ENCODE measurements at regions not wholly inside any gene's neighbourhood (a gene's known extent, or its start where the extent isn't known, plus 50 kb on each side); places are given as distances from the start of the nearest gene placed in this dataset.

DNA sequence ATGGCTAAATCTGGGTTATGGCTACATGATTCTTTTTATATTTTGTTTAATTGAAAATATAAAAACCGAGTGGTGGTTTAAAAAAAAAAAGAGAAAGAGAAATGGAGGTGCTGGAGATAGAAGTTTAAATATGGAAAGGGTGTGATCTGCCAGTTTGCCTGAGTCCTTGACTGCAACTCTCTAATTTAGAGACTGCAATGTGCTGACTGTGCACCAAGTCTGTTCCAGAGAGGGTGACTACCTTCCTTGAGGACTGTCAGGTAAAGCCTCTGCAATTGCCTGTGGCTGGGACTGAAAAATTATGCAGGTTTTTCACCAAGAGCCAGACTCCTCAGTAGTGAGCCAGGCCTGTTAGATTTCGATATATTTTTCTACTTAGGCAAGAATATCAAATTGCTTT, 1326.3 kb downstream of the BRINP3 start:
- H3K27me3 ChIP-seq (ENCODE audit: insufficient read depth, low read length): no peaks in the 10 kb centered on the region
- H3K27ac ChIP-seq (ENCODE audit: low read depth, low read length): no peak overlapping the region
- H3K23ac ChIP-seq (ENCODE audit: low read length): no peak overlapping the region
- H4K12ac ChIP-seq (ENCODE audit: low read depth, low read length): no peak overlapping the region
- H3K4ac ChIP-seq (ENCODE audit: low read depth, low read length): no peak overlapping the region
- no peaks in the 10 kb centered on the region for H3K36me3 ChIP-seq (ENCODE audit: control insufficient read depth in 1 of 2, insufficient read depth in 2 of 2, low read length in 2 of 2)
- H3K9me3 ChIP-seq (ENCODE audit: insufficient read depth, low read depth, low read length): no peaks in the 10 kb centered on the region
- H3K14ac ChIP-seq (ENCODE audit: low read length): no peak overlapping the region
- no peak for DNase-seq
- H3K4me1 ChIP-seq (ENCODE audit: control insufficient read depth in 1 of 2, insufficient read depth in 2 of 2, low read length in 2 of 2): no peaks in the 10 kb centered on the region
- no peak overlapping the region for H3K9ac ChIP-seq (ENCODE audit: low read length)
- no peak overlapping the region for H3K18ac ChIP-seq (ENCODE audit: low read length)
- WGBS (ENCODE audit: extremely low coverage, insufficient coverage, insufficient read length): no CpG with 5 or more reads among the region's 2 CpGs
- H4K91ac ChIP-seq (ENCODE audit: low read depth, low read length): no peak overlapping the region
- H2BK120ac ChIP-seq (ENCODE audit: insufficient read depth, low read length, poor library complexity): no peak overlapping the region
- H4K8ac ChIP-seq (ENCODE audit: low read depth, low read length): no peak overlapping the region
- H3K79me2 ChIP-seq (ENCODE audit: control insufficient read depth, insufficient read depth, low read length, poor library complexity): no peaks in the 10 kb centered on the region
- no peak overlapping the region for H2AFZ ChIP-seq (ENCODE audit: insufficient read depth, low read length, poor library complexity)
- no peak overlapping the region for H3K4me3 ChIP-seq (ENCODE audit: low read depth, low read length)
- H3K4me2 ChIP-seq (ENCODE audit: low read length): no peak overlapping the region
- no peak overlapping the region for H2BK5ac ChIP-seq (ENCODE audit: low read depth, low read length, poor library complexity)
- no peak overlapping the region for H2AK5ac ChIP-seq (ENCODE audit: low read length)
- H2BK12ac ChIP-seq (ENCODE audit: low read length): no peak overlapping the region
- no peaks in the 10 kb centered on the region for H3K79me1 ChIP-seq (ENCODE audit: low read length)

DNA sequence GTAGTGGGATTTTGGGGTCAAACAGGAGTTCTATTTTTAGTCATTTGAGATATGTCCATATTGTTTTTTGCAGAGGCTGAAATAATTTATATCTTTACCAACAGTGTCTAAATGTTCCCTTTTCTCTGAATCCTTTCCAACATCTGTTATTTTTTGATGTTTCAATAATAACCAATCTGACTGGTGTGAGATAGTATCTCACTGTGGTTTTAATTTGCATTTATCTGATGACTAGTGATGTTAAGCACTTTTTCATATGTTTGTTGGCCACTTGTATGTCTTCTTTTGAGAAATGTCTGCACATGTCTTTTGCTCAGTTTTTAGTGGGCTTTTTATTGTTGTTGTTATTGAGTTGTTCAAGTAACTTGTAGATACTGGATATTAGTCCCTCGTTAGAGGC, 1325.0 kb downstream of the BRINP3 start:
- H2AFZ ChIP-seq (ENCODE audit: insufficient read depth, low read length, poor library complexity): no peak overlapping the region
- H4K91ac ChIP-seq (ENCODE audit: low read depth, low read length): no peak overlapping the region
- no peaks in the 10 kb centered on the region for H3K4me1 ChIP-seq (ENCODE audit: control insufficient read depth in 1 of 2, insufficient read depth in 2 of 2, low read length in 2 of 2)
- DNase-seq: no peak
- H3K79me1 ChIP-seq (ENCODE audit: low read length): no peaks in the 10 kb centered on the region
- no peak overlapping the region for H2AK5ac ChIP-seq (ENCODE audit: low read length)
- no peaks in the 10 kb centered on the region for H3K36me3 ChIP-seq (ENCODE audit: control insufficient read depth in 1 of 2, insufficient read depth in 2 of 2, low read length in 2 of 2)
- H3K27ac ChIP-seq (ENCODE audit: low read depth, low read length): no peak overlapping the region
- WGBS (ENCODE audit: extremely low coverage, insufficient coverage, insufficient read length): no CpG with 5 or more reads among the region's 1 CpG
- H4K8ac ChIP-seq (ENCODE audit: low read depth, low read length): no peak overlapping the region
- no peak overlapping the region for H4K12ac ChIP-seq (ENCODE audit: low read depth, low read length)
- H3K14ac ChIP-seq (ENCODE audit: low read length): no peak overlapping the region
- H2BK5ac ChIP-seq (ENCODE audit: low read depth, low read length, poor library complexity): no peak overlapping the region
- H3K4me2 ChIP-seq (ENCODE audit: low read length): no peak overlapping the region
- H3K27me3 ChIP-seq (ENCODE audit: insufficient read depth, low read length): no peaks in the 10 kb centered on the region
- no peak overlapping the region for H3K18ac ChIP-seq (ENCODE audit: low read length)
- no peak overlapping the region for H2BK12ac ChIP-seq (ENCODE audit: low read length)
- no peaks in the 10 kb centered on the region for H3K79me2 ChIP-seq (ENCODE audit: control insufficient read depth, insufficient read depth, low read length, poor library complexity)
- H2BK120ac ChIP-seq (ENCODE audit: insufficient read depth, low read length, poor library complexity): no peak overlapping the region
- no peak overlapping the region for H3K4ac ChIP-seq (ENCODE audit: low read depth, low read length)
- H3K4me3 ChIP-seq (ENCODE audit: low read depth, low read length): no peak overlapping the region
- H3K9ac ChIP-seq (ENCODE audit: low read length): no peak overlapping the region
- H3K9me3 ChIP-seq (ENCODE audit: insufficient read depth, low read depth, low read length): no peaks in the 10 kb centered on the region
- H3K23ac ChIP-seq (ENCODE audit: low read length): no peak overlapping the region

DNA sequence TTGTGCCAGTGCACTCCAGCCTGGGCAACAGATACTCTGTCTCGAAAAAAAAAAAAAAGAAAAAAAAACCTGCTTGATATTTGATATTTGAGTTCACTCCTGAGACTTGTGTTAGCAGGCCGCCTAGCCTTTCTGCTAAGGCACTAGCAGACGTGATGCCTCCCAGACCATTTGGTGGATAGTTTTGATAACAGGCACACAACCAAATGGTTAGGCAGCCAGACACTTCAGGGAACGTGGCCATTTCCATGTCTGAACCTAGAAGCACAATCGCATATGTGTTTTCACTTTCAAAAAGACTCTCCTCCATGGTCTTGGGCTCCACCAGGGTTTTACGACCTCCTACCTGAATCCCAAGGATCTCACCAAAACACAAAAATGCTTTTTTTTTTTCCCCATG, 1319.5 kb downstream of the BRINP3 start:
- no peak for DNase-seq
- Histone ChIP-seq H2BK12ac (ENCODE audit: low read length) (no peak overlapping the region), H3K4me2 (ENCODE audit: low read length) (no peak overlapping the region), H3K79me1 (ENCODE audit: low read length) (no peaks in the 10 kb centered on the region), H4K12ac (ENCODE audit: low read depth, low read length) (no peak overlapping the region), H2BK120ac (ENCODE audit: insufficient read depth, low read length, poor library complexity) (no peak overlapping the region), H2AFZ (ENCODE audit: insufficient read depth, low read length, poor library complexity) (no peak overlapping the region), H3K36me3 (ENCODE audit: control insufficient read depth in 1 of 2, insufficient read depth in 2 of 2, low read length in 2 of 2) (no peaks in the 10 kb centered on the region), H3K18ac (ENCODE audit: low read length) (no peak overlapping the region), H3K23ac (ENCODE audit: low read length) (no peak overlapping the region), H3K4me3 (ENCODE audit: low read depth, low read length) (no peak overlapping the region), H2AK5ac (ENCODE audit: low read length) (no peak overlapping the region), H4K8ac (ENCODE audit: low read depth, low read length) (no peak overlapping the region), H3K14ac (ENCODE audit: low read length) (no peak overlapping the region), H3K27ac (ENCODE audit: low read depth, low read length) (no peak overlapping the region), H4K91ac (ENCODE audit: low read depth, low read length) (no peak overlapping the region), H3K27me3 (ENCODE audit: insufficient read depth, low read length) (no peaks in the 10 kb centered on the region), H3K4ac (ENCODE audit: low read depth, low read length) (no peak overlapping the region), H3K4me1 (ENCODE audit: control insufficient read depth in 1 of 2, insufficient read depth in 2 of 2, low read length in 2 of 2) (no peaks in the 10 kb centered on the region), H3K9me3 (ENCODE audit: insufficient read depth, low read depth, low read length) (no peaks in the 10 kb centered on the region), H3K9ac (ENCODE audit: low read length) (no peak overlapping the region), H2BK5ac (ENCODE audit: low read depth, low read length, poor library complexity) (no peak overlapping the region), H3K79me2 (ENCODE audit: control insufficient read depth, insufficient read depth, low read length, poor library complexity) (no peaks in the 10 kb centered on the region)
- no CpG with 5 or more reads among the region's 6 CpGs for WGBS (ENCODE audit: extremely low coverage, insufficient coverage, insufficient read length)

DNA sequence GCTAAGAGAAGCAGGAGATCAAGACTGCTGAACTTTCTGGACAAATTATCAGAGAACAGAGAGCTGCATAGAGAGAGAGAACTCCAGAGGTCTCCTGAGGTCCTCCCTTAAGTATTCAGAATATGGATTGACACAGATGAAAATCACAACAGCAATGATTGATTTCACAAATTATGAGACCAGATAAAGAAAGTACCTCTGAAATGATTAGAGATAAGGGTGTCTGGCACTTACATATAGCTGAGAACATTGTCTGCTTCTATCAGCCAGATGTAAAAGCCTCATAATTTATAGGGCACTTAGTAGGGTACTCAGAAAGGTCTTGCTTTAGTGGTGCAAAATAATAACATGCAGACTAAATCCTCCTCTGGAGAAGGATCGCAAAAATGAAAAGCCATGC, 1301.8 kb downstream of the BRINP3 start:
- Histone ChIP-seq H3K27ac (ENCODE audit: low read depth, low read length) (no peak overlapping the region), H3K9ac (ENCODE audit: low read length) (no peak overlapping the region)

More for the DNA sequence above, 1301.8 kb downstream of the BRINP3 start:
- no peaks in the 10 kb centered on the region for H3K4me1 ChIP-seq (ENCODE audit: control insufficient read depth in 1 of 2, insufficient read depth in 2 of 2, low read length in 2 of 2)
- no peak overlapping the region for H3K18ac ChIP-seq (ENCODE audit: low read length)
- no peak overlapping the region for H4K8ac ChIP-seq (ENCODE audit: low read depth, low read length)
- H3K27me3 ChIP-seq (ENCODE audit: insufficient read depth, low read length): no peaks in the 10 kb centered on the region
- H2AFZ ChIP-seq (ENCODE audit: insufficient read depth, low read length, poor library complexity): no peak overlapping the region
- no peak overlapping the region for H3K4me3 ChIP-seq (ENCODE audit: low read depth, low read length)
- no peak overlapping the region for H4K12ac ChIP-seq (ENCODE audit: low read depth, low read length)
- H4K91ac ChIP-seq (ENCODE audit: low read depth, low read length): no peak overlapping the region
- no peak for DNase-seq
- H2AK5ac ChIP-seq (ENCODE audit: low read length): no peak overlapping the region
- no peak overlapping the region for H2BK5ac ChIP-seq (ENCODE audit: low read depth, low read length, poor library complexity)
- no peak overlapping the region for H3K4me2 ChIP-seq (ENCODE audit: low read length)
- no peak overlapping the region for H3K23ac ChIP-seq (ENCODE audit: low read length)
- H3K79me2 ChIP-seq (ENCODE audit: control insufficient read depth, insufficient read depth, low read length, poor library complexity): no peaks in the 10 kb centered on the region
- no peak overlapping the region for H2BK120ac ChIP-seq (ENCODE audit: insufficient read depth, low read length, poor library complexity)
- no peak overlapping the region for H3K4ac ChIP-seq (ENCODE audit: low read depth, low read length)
- no peaks in the 10 kb centered on the region for H3K36me3 ChIP-seq (ENCODE audit: control insufficient read depth in 1 of 2, insufficient read depth in 2 of 2, low read length in 2 of 2)
- H3K9me3 ChIP-seq (ENCODE audit: insufficient read depth, low read depth, low read length): peaks cover 2% of the 10 kb centered on the region
- H3K79me1 ChIP-seq (ENCODE audit: low read length): no peaks in the 10 kb centered on the region
- H3K14ac ChIP-seq (ENCODE audit: low read length): no peak overlapping the region
- WGBS (ENCODE audit: extremely low coverage, insufficient coverage, insufficient read length): no CpG with 5 or more reads among the region's 1 CpG
- no peak overlapping the region for H2BK12ac ChIP-seq (ENCODE audit: low read length)

All from trophoblast cell (in vitro differentiated cells and primary cell).